Epithelial cell of proximal tubule (primary cell): ENCODE measurements at regions not wholly inside any gene's neighbourhood (a gene's known extent, or its start where the extent isn't known, plus 50 kb on each side); places are given as distances from the start of the nearest gene placed in this dataset.
"Not testable (repeated sequence)": the region's sequence is repeated elsewhere in the genome, so short reads cannot be mapped to it uniquely, and the experiment has no call there.

ENCODE experiments used
- DNase-seq: peaks from one replicate; pipeline ENCODE4 v3.0.0-alpha.2; 2011; ENCODE audit warnings: low read depth
- H3K4me3 ChIP-seq: 2 replicates; pipeline ENCODE4 v1.5.1; 2011; ENCODE audit warnings: low read depth, mild to moderate bottlenecking, low read length
- CTCF ChIP-seq: conservative IDR thresholded peaks from 2 replicates; pipeline ENCODE4 v1.5.1; 2012; ENCODE audit warnings: low read depth, mild to moderate bottlenecking, low read length

GRCh38 chr12:88893801-88894200, 313.5 kb upstream of the KITLG start:
- no peak overlapping the region for H3K4me3 ChIP-seq
- no peak for DNase-seq

GRCh38 chr12:88891434-88891833, 311.2 kb upstream of the KITLG start:
- H3K4me3 ChIP-seq, DNase-seq: not testable (repeated sequence)

More at GRCh38 chr12:88893801-88894200, 313.5 kb upstream of the KITLG start:
- TF ChIP-seq CTCF = no peak

- no peak overlapping the region for H3K4me3 ChIP-seq
- no peak for DNase-seq
- no peak for TF ChIP-seq CTCF
These were observed 309.2 kb upstream of the KITLG start for GRCh38 chr12:88889326-88890110.

GRCh38 chr12:88884600-88884999, 304.3 kb upstream of the KITLG start:
- no peak for TF ChIP-seq CTCF
- no peak for DNase-seq
- H3K4me3 ChIP-seq = no peak overlapping the region

- no peak overlapping the region for H3K4me3 ChIP-seq
- no peak for TF ChIP-seq CTCF
- no peak for DNase-seq
These were observed 302.4 kb upstream of the KITLG start for GRCh38 chr12:88882662-88883061.

- DNase-seq = no peak
These were observed 299.8 kb upstream of the KITLG start for GRCh38 chr12:88880051-88880450.

GRCh38 chr12:88878295-88878694, 298.0 kb upstream of the KITLG start:
- no peak for DNase-seq
- TF ChIP-seq CTCF = no peak
- H3K4me3 ChIP-seq = no peak overlapping the region

More at GRCh38 chr12:88880051-88880450, 299.8 kb upstream of the KITLG start:
- no peak for TF ChIP-seq CTCF
- H3K4me3 ChIP-seq = no peak overlapping the region
